ENCODE measurements at regions not wholly inside any gene's neighbourhood (a gene's known extent, or its start where the extent isn't known, plus 50 kb on each side); places are given as distances from the start of the nearest gene placed in this dataset.

DNA sequence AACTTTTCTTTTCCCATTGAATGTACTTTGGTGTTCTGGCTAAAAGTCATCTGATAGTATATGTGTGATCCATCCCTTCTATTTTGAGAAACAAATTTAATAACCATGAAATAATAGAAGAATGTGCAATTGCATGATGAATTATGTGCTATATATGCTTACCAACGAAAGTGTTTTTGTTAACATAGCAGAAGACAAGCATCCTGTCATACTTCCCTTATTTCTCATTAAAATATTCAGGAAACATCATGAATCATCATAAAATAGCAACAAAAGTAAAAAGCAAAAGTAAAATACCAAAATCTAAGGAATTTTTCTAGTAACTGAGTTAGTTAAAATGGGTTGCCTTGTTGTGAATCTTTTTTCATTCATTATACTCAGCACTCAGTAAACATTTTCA is 409.0 kb upstream of the PDE3A start:
- Histone ChIP-seq H3K27ac (no peak overlapping the region), H3K9me3 (no peaks in the 10 kb centered on the region), H3K4me3 (no peak overlapping the region), H3K4me1 (peaks cover 0 to 17% of the 10 kb centered on the region in 2 donors), H3K36me3 (no peaks in the 10 kb centered on the region), H3K27me3 (no peaks in the 10 kb centered on the region)
- no peak for DNase-seq (ENCODE audit: low spot score)
- no peak for TF ChIP-seq CTCF (IDR thresholded peaks at IDR 0.05)

DNA sequence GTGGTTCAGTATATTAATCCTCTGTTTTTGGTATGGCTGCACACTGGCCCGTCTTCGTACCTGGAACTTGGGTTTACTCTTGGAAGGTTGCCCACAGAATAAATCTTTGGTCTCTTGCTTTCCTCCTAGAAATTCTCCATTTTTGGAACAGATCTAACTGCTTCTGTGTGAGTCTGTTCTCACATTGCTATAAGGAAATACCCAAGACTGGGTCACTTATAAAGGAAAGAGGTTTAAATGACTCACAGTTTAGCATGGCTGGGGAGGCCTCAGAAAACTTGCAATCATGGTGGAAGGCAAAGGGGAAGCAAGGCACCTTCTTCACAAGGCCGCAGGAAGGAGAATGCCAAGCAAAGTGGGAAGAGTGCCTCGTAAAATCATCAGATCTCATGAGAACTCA is 407.8 kb upstream of the PDE3A start:
- H3K27ac ChIP-seq, result no peak overlapping the region
- DNase-seq (ENCODE audit: low spot score), result no peak
- H3K4me1 ChIP-seq, result peaks cover 0 to 18% of the 10 kb centered on the region in 2 donors
- no peaks in the 10 kb centered on the region for H3K36me3 ChIP-seq
- H3K4me3 ChIP-seq, result no peak overlapping the region
- no peaks in the 10 kb centered on the region for H3K9me3 ChIP-seq
- H3K27me3 ChIP-seq, result no peaks in the 10 kb centered on the region
- no peak for TF ChIP-seq CTCF (IDR thresholded peaks at IDR 0.05)

DNA sequence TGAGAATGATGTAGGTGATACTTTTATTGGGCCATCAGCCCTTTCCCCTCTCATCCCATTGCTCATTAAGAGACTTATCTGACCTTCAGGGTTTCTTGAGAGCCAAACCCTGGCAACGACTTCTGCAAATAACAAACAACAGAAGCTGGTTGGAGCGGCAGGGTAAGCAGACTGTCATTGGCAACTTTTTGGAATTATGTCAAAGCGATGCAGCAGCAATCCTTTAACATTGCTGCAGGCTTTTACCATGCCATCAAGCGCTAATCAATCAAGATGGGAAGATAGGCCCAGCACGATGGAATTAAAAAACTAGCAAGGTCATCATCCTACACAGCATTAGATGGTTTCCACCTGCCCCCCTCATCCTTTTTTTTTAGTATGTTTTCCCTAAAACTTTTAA is 406.1 kb upstream of the PDE3A start:
- TF ChIP-seq CTCF (IDR thresholded peaks at IDR 0.05), result no peak
- Histone ChIP-seq H3K27me3 (no peaks in the 10 kb centered on the region), H3K4me3 (no peak overlapping the region), H3K4me1 (peaks cover 0 to 21% of the 10 kb centered on the region in 2 donors), H3K36me3 (no peaks in the 10 kb centered on the region), H3K27ac (no peak overlapping the region), H3K9me3 (no peaks in the 10 kb centered on the region)
- no peak for DNase-seq (ENCODE audit: low spot score)

- no peak for DNase-seq (ENCODE audit: low spot score)
- Histone ChIP-seq H3K36me3 (no peaks in the 10 kb centered on the region), H3K4me1 (peaks cover 0 to 26% of the 10 kb centered on the region in 2 donors), H3K27ac (no peak overlapping the region), H3K27me3 (no peaks in the 10 kb centered on the region), H3K9me3 (no peaks in the 10 kb centered on the region), H3K4me3 (no peak overlapping the region)
- no peak for TF ChIP-seq CTCF (IDR thresholded peaks at IDR 0.05)
Observed at GRCh38 chr12:19963972-19964371, 404.4 kb upstream of the PDE3A start.

DNA sequence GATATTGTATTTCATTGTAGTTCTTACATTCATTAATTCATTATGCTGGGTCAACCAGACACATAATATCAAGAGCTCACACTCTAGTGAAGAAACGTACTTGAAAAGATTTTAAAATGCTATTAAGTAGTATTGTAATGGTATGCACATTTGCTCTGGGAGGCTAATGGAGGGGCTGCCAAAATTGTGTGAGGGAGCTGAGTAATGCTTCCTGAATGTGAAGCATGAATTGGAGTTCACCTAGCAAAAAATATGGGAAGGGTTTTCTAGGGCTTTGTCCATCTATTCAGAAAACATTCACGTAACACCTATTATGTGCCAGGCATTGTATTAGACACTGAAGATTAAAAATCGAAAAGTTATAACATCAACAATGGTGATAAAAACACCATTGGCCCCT is 403.8 kb upstream of the PDE3A start:
- Histone ChIP-seq H3K36me3 (no peaks in the 10 kb centered on the region), H3K4me1 (peaks cover 0 to 23% of the 10 kb centered on the region in 2 donors), H3K27ac (no peak overlapping the region), H3K4me3 (no peak overlapping the region), H3K9me3 (no peaks in the 10 kb centered on the region), H3K27me3 (no peaks in the 10 kb centered on the region)
- no peak for TF ChIP-seq CTCF (IDR thresholded peaks at IDR 0.05)
- DNase-seq (ENCODE audit: low spot score), result no peak

GRCh38 chr12:19965196-19966038 is 402.9 kb upstream of the PDE3A start:
- no peaks in the 10 kb centered on the region for H3K27me3 ChIP-seq
- no peak for TF ChIP-seq CTCF (IDR thresholded peaks at IDR 0.05)
- H3K9me3 ChIP-seq, result no peaks in the 10 kb centered on the region
- H3K4me3 ChIP-seq, result no peak overlapping the region
- no peak for DNase-seq (ENCODE audit: low spot score)
- H3K4me1 ChIP-seq, result peaks cover 0 to 25% of the 10 kb centered on the region in 2 donors
- H3K36me3 ChIP-seq, result no peaks in the 10 kb centered on the region
- no peak overlapping the region for H3K27ac ChIP-seq
